Mucosa of descending colon (tissue), 3 donors: ENCODE measurements at regions not wholly inside any gene's neighbourhood (a gene's known extent, or its start where the extent isn't known, plus 50 kb on each side); places are given as distances from the start of the nearest gene placed in this dataset.

Experiments
- ATAC-seq: fragments of 200-7000 bp; cut with Tn5 transposase; one replicate; pipeline ENCODE4 v1.9.1; 2020; ENCODE audit warnings: mild to moderate bottlenecking, moderate library complexity
- DNase-seq, 3 donors: peaks; one replicate each; pipeline ENCODE4 v3.0.0-alpha.2; 2020
- H3K36me3 ChIP-seq: fragments of 200-600 bp; one replicate; pipeline ENCODE4 v1.8.0; 2021; ENCODE audit warnings: low read depth, mild to moderate bottlenecking
- H3K4me1 ChIP-seq: fragments of 200-600 bp; one replicate; pipeline ENCODE4 v1.8.0; 2021; ENCODE audit warnings: low read depth, mild to moderate bottlenecking
- H3K4me3 ChIP-seq: fragments of 200-600 bp; one replicate; pipeline ENCODE4 v1.8.0; 2021; ENCODE audit warnings: mild to moderate bottlenecking
- H3K9me3 ChIP-seq: fragments of 200-600 bp; one replicate; pipeline ENCODE4 v1.8.0; 2021; ENCODE audit warnings: mild to moderate bottlenecking
- CTCF ChIP-seq: fragments of 200-600 bp; IDR thresholded peaks from one replicate; pipeline ENCODE4 v1.8.0; 2022; ENCODE audit warnings: antibody characterized with exemption, mild to moderate bottlenecking
- intact Hi-C, 2 donors: fragments of 100-400 bp; cut with DNase I in 1 of 2; cut with micrococcal nuclease in 1 of 2; formaldehyde crosslinking; loops; one replicate each; pipeline versions ENCODE4 v1.11.0 to v1.11.1; 2022; cut with DNase I, micrococcal nuclease
- donor health status: DM: no; HTN: no; CAD: no; lungs with moderate emphysema.
- donor health status: DM: no; HTN: no; CAD: no.
- donor health status: DM: no; HTN: yes; CAD: no.

- H3K9me3 ChIP-seq, result no peaks in the 10 kb centered on the region
- intact Hi-C loops, result no loop called here
- no peak overlapping the region for H3K4me3 ChIP-seq
- TF ChIP-seq CTCF, result no peak
- no peaks in the 10 kb centered on the region for H3K36me3 ChIP-seq
- H3K4me1 ChIP-seq, result no peaks in the 10 kb centered on the region
- ATAC-seq, result no peak
- DNase-seq, result no peak
Measured at GRCh38 chr20:12670301-12670700, 338.5 kb upstream of the SPTLC3 start.

DNA sequence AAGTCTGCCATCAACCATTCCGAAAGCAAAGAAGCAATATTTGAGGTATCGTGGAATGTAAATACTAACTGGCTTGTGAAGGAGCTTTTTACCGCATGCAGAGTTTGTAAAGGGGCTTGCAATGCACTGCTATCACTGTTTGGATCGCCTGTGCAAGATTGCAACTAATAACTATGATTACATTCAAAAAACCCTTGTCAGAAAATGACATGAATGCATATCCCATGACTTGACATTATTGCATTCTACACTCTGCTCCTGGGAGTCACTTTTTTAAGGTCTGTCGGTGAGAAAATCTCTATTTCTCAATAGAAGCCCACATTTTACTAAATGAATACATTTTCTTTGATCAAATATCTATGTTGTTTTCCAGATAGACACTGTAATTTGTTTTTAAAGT is 335.4 kb upstream of the SPTLC3 start:
- no peak for TF ChIP-seq CTCF
- Histone ChIP-seq H3K36me3 (no peaks in the 10 kb centered on the region), H3K4me3 (no peak overlapping the region), H3K4me1 (no peaks in the 10 kb centered on the region), H3K9me3 (no peaks in the 10 kb centered on the region)
- intact Hi-C loops, result no loop called here
- DNase-seq (no peak), ATAC-seq (no peak)

DNA sequence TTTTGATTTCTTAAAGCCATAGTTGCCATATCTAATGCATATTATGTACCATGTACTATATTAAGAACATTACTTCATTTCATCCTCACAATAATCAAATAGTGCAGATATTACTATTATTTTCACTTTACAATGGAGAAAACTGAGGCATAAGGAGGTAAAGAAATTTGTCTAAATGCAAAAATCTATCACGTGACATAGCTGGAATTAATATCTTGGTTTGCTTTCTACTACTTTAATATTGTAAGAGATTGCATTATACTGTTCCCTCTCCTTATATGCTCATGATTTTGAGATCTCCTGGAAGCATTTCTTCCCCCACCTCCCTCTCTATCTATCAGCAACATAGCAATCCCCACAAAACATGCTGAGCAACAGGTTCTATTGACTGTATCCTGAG is 330.8 kb upstream of the SPTLC3 start:
- DNase-seq, result no peak
- intact Hi-C loops, result no loop called here

GRCh38 chr20:12679447-12679846 is 329.3 kb upstream of the SPTLC3 start:
- intact Hi-C loops, result no loop called here
- DNase-seq (no peak), ATAC-seq (no peak)
- H3K36me3 ChIP-seq, result no peaks in the 10 kb centered on the region
- no peak for TF ChIP-seq CTCF
- no peak overlapping the region for H3K4me3 ChIP-seq
- no peaks in the 10 kb centered on the region for H3K4me1 ChIP-seq
- H3K9me3 ChIP-seq, result no peaks in the 10 kb centered on the region

More for the DNA sequence above, 330.8 kb upstream of the SPTLC3 start:
- Histone ChIP-seq H3K4me3 (no peak overlapping the region), H3K4me1 (no peaks in the 10 kb centered on the region), H3K36me3 (no peaks in the 10 kb centered on the region), H3K9me3 (no peaks in the 10 kb centered on the region)
- ATAC-seq, result no peak
- no peak for TF ChIP-seq CTCF

DNA sequence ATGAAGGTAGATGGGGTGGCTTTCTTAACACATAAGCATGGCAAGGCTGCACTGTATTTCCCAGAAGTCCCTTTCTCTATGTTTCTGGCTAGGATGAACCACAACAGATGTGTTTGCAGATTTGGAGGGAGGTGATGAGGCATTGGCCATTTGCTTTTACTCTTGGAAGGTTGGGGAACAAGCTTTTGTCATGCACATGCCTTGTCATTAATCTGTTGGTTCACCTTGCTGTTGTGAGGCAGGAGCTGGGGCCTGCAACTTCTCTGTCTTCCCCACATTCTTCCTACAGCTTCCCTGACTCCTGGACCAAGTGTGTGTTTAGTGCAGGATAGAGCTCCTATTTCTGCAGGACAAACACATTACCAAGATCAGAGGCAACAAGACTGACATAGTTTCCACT is 326.2 kb upstream of the SPTLC3 start:
- intact Hi-C loops, result no loop called here

More for the DNA sequence above, 326.2 kb upstream of the SPTLC3 start:
- Histone ChIP-seq H3K36me3 (no peaks in the 10 kb centered on the region), H3K4me3 (no peak overlapping the region), H3K4me1 (no peaks in the 10 kb centered on the region), H3K9me3 (no peaks in the 10 kb centered on the region)
- ATAC-seq (no peak), DNase-seq (no peak)
- no peak for TF ChIP-seq CTCF
